ENCODE measurements at regions not wholly inside any gene's neighbourhood (a gene's known extent, or its start where the extent isn't known, plus 50 kb on each side); places are given as distances from the start of the nearest gene placed in this dataset.

DNA sequence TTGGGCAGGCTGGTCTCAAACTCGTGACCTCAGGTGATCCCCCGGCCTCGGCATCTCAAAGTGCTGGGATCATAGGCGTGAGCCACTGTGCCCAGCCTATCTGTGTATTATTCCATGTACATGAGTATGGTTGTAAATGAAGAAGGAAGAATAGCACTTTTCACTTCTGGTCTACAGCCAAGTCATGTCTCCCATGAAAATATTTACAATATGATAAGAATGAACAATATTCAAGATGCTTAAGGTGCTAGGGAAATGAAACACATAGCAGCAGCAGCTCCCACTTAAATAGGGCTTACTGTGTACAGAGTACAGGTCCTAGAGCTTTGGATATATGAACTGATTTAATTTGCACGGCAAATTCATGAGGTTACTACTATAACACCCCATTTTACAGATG is 70.3 kb upstream of the COL5A2 start:
- no peak for DNase-seq
- Histone ChIP-seq H3K27ac (no peak overlapping the region), H3K4me1 (no peaks in the 10 kb centered on the region), H3K4me3 (no peak overlapping the region), H3K36me3 (ENCODE audit: low read depth, missing control alignments) (no peaks in the 10 kb centered on the region), H3K9me3 (no peaks in the 10 kb centered on the region), H3K27me3 (no peaks in the 10 kb centered on the region)
- intact Hi-C loops (cut with DNase I; ENCODE audit: low total_unique reads) = no loop called here
- WGBS, 2 donors = 93 to 94% methylated on average over 5 of the region's 5 CpGs
- TF ChIP-seq POLR2A (IDR thresholded peaks at IDR 0.05) = no peak
- no peak for TF ChIP-seq CTCF (IDR thresholded peaks at IDR 0.05)

DNA sequence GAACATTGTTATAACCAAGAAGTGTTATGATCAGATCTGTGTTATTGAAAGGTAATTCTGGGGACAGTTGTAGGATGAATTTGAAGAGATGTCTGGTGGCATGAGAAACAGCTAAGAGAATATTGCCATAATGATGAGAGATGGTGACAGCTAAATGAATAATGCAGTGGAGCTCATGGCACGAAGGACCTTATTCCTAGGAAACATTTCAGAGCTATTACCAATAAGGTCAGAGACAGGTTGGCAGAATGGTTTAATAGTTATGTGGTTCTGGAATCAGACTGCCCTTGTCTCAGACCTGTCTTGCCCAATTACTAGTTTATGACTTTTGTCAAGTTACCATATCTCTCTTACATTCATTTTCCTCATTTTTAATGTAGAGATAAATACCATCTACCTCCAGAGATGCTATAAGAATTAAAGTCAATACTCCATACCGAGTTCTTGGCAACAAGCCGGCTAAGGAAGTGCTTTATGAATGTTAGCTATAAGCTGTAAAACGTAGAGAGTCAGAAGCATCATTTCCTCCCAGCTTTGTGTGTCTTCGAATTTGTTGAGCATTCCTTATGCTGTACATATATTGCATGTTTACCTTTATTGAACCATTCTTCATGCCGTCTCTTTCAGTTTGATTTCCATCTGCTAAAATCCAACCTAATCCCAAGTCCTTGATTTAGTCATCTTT is 73.6 kb upstream of the COL5A2 start:
- Histone ChIP-seq H3K4me3 (no peak overlapping the region), H3K36me3 (ENCODE audit: low read depth, missing control alignments) (no peaks in the 10 kb centered on the region), H3K4me1 (no peaks in the 10 kb centered on the region), H3K27me3 (no peaks in the 10 kb centered on the region), H3K27ac (no peak overlapping the region), H3K9me3 (no peaks in the 10 kb centered on the region)
- TF ChIP-seq CTCF (IDR thresholded peaks at IDR 0.05) = no peak
- TF ChIP-seq POLR2A (IDR thresholded peaks at IDR 0.05) = no peak
- DNase-seq = no peak
- intact Hi-C loops (cut with DNase I; ENCODE audit: low total_unique reads) = no loop called here
- WGBS, 2 donors = 82 to 90% methylated on average over 6 of the region's 6 CpGs

DNA sequence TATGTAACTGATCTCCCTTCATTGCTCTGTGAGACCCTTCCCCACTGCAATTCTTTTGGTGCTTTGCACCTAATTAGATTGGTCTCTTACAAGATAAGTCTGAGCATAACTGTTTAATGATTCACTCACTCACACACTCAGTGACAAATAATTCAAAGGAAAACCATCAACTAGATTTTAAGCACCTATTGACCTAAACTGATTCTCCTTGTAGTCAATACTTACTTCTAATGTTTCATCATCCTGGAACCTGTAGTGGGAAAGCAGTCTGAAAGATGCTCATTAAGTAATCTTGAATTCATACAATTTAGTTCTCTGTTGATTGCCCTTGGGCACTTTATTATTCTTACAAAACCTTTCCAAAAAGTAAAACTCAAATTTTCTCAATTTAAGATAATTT is 74.3 kb upstream of the COL5A2 start:
- Histone ChIP-seq H3K4me1 (no peaks in the 10 kb centered on the region), H3K27me3 (no peaks in the 10 kb centered on the region), H3K9me3 (no peaks in the 10 kb centered on the region), H3K4me3 (no peak overlapping the region), H3K36me3 (ENCODE audit: low read depth, missing control alignments) (no peaks in the 10 kb centered on the region), H3K27ac (no peak overlapping the region)
- intact Hi-C loops (cut with DNase I; ENCODE audit: low total_unique reads) = no loop called here
- TF ChIP-seq CTCF (IDR thresholded peaks at IDR 0.05) (no peak), POLR2A (IDR thresholded peaks at IDR 0.05) (no peak)
- no peak for DNase-seq

DNA sequence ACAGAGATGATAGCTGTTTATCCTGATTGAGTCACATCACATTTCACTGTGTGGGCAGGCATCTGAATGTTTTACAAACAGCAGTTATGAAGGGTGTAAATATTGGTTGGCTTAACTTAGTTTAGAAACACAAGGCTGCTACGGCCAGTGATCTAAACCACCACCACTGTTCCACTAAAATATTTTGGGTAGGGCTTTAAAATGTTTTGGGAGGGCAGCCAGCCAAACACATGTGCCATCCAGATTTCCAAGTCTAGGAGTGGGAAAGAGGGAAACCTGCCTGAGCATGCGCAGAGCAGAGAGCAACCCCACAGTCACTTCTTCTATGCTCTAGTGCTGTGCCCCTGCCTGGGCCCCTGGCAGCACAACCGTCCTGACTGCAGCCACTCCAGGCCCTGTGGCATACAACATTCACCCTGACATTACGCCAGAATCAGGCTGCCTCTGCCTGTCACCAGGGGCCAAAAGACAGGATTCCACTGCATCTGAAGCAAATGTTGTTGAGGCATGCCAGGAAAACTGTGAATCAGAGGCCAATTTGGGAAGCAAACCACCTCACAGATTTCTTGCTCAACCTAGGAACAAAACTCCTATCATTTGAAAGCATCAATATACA is 74.8 kb upstream of the COL5A2 start:
- H3K9me3 ChIP-seq = no peaks in the 10 kb centered on the region
- H3K27ac ChIP-seq = no peak overlapping the region
- H3K27me3 ChIP-seq = no peaks in the 10 kb centered on the region
- no peaks in the 10 kb centered on the region for H3K4me1 ChIP-seq
- TF ChIP-seq POLR2A (IDR thresholded peaks at IDR 0.05) (no peak), CTCF (IDR thresholded peaks at IDR 0.05) (no peak)
- intact Hi-C loops (cut with DNase I; ENCODE audit: low total_unique reads) = no loop called here
- H3K4me3 ChIP-seq = no peak overlapping the region
- 68% methylated on average over 3 to 4 of the region's 4 CpGs for WGBS, 2 donors
- H3K36me3 ChIP-seq (ENCODE audit: low read depth, missing control alignments) = no peaks in the 10 kb centered on the region
- DNase-seq = no peak

GRCh38 chr2:189255711-189256110 is 76.2 kb upstream of the COL5A2 start:
- intact Hi-C loops (cut with DNase I; ENCODE audit: low total_unique reads) = no loop called here
- H3K4me1 ChIP-seq = no peaks in the 10 kb centered on the region
- no peaks in the 10 kb centered on the region for H3K36me3 ChIP-seq (ENCODE audit: low read depth, missing control alignments)
- no peak for TF ChIP-seq POLR2A (IDR thresholded peaks at IDR 0.05)
- TF ChIP-seq CTCF (IDR thresholded peaks at IDR 0.05) = no peak
- H3K27me3 ChIP-seq = no peaks in the 10 kb centered on the region
- no peak overlapping the region for H3K27ac ChIP-seq
- no peak overlapping the region for H3K4me3 ChIP-seq
- 89 to 90% methylated on average over 3 of the region's 3 CpGs for WGBS, 2 donors
- H3K9me3 ChIP-seq = no peaks in the 10 kb centered on the region
- no peak for DNase-seq
